Left kidney (tissue), 1 donor: ENCODE measurements at regions not wholly inside any gene's neighbourhood (a gene's known extent, or its start where the extent isn't known, plus 50 kb on each side); places are given as distances from the start of the nearest gene placed in this dataset.
A peak's percentile ranks its signal among the peaks of the same experiment; 100 is the strongest.
"Not testable (repeated sequence)": the region's sequence is repeated elsewhere in the genome, so short reads cannot be mapped to it uniquely, and the experiment has no call there.

Source experiments
- DNase-seq: peaks from one replicate; pipeline ENCODE4 v3.0.0-alpha.2; 2013

GRCh38 chr13:74287724-74288169 lies 153.5 kb upstream of the KLF12 start:
- DNase-seq = peak; percentile 92

- no peak for DNase-seq
Measured at GRCh38 chr13:74280795-74281490, 146.7 kb upstream of the KLF12 start.

- no peak for DNase-seq
Measured at GRCh38 chr13:74280093-74280794, 146.0 kb upstream of the KLF12 start.

- DNase-seq = no peak
Measured at GRCh38 chr13:74278901-74279300, 144.7 kb upstream of the KLF12 start.

- no peak for DNase-seq
Measured at GRCh38 chr13:74274916-74275315, 140.7 kb upstream of the KLF12 start.

- no peak for DNase-seq
Measured at GRCh38 chr13:74273581-74273980, 139.4 kb upstream of the KLF12 start.

GRCh38 chr13:74272826-74273225 lies 138.6 kb upstream of the KLF12 start:
- DNase-seq = no peak

- DNase-seq = no peak
Measured at GRCh38 chr13:74270018-74270417, 135.8 kb upstream of the KLF12 start.

- no peak for DNase-seq
Measured at GRCh38 chr13:74266861-74267260, 132.7 kb upstream of the KLF12 start.

GRCh38 chr13:74266309-74266708 lies 132.1 kb upstream of the KLF12 start:
- no peak for DNase-seq

GRCh38 chr13:74264333-74264732 lies 130.1 kb upstream of the KLF12 start:
- DNase-seq = no peak

GRCh38 chr13:74260420-74260819 lies 126.2 kb upstream of the KLF12 start:
- DNase-seq = not testable (repeated sequence)

- DNase-seq = no peak
Measured at GRCh38 chr13:74259641-74260040, 125.4 kb upstream of the KLF12 start.

- DNase-seq = no peak
Measured at GRCh38 chr13:74258961-74259360, 124.8 kb upstream of the KLF12 start.

- no peak for DNase-seq
Measured at GRCh38 chr13:74256969-74257368, 122.8 kb upstream of the KLF12 start.

GRCh38 chr13:74253161-74253560 lies 119.0 kb upstream of the KLF12 start:
- no peak for DNase-seq

- DNase-seq = no peak
Measured at GRCh38 chr13:74251778-74252519, 117.7 kb upstream of the KLF12 start.

GRCh38 chr13:74250738-74251190 lies 116.6 kb upstream of the KLF12 start:
- DNase-seq = no peak

GRCh38 chr13:74248477-74248876 lies 114.3 kb upstream of the KLF12 start:
- no peak for DNase-seq

GRCh38 chr13:74246487-74246886 lies 112.3 kb upstream of the KLF12 start:
- DNase-seq = peak; percentile 12

- no peak for DNase-seq
Measured at GRCh38 chr13:74243637-74244526, 109.7 kb upstream of the KLF12 start.

- DNase-seq = not testable (repeated sequence)
Measured at GRCh38 chr13:74241343-74241742, 107.1 kb upstream of the KLF12 start.
